Fibroblast of skin of abdomen (primary cell): ENCODE measurements at regions not wholly inside any gene's neighbourhood (a gene's known extent, or its start where the extent isn't known, plus 50 kb on each side); places are given as distances from the start of the nearest gene placed in this dataset.

Experiments
- DNase-seq: peaks from one replicate; pipeline ENCODE4 v3.0.0-alpha.2; 2013

GRCh38 chrX:80312448-80312847, 107.8 kb upstream of the TENT5D start:
- DNase-seq, result no peak

GRCh38 chrX:80316526-80316925, 103.7 kb upstream of the TENT5D start:
- no peak for DNase-seq

- DNase-seq, result no peak
Measured at GRCh38 chrX:80317646-80318045, 102.6 kb upstream of the TENT5D start.

- no peak for DNase-seq
Measured at GRCh38 chrX:80331285-80331684, 89.0 kb upstream of the TENT5D start.

GRCh38 chrX:80334583-80334982, 85.7 kb upstream of the TENT5D start:
- no peak for DNase-seq

GRCh38 chrX:80335062-80335830, 85.0 kb upstream of the TENT5D start:
- DNase-seq, result peak; percentile 21

GRCh38 chrX:80354966-80355465, 65.2 kb upstream of the TENT5D start:
- DNase-seq, result no peak
